Activated naive CD4-positive, alpha-beta T cell (primary cell): ENCODE measurements at regions not wholly inside any gene's neighbourhood (a gene's known extent, or its start where the extent isn't known, plus 50 kb on each side); places are given as distances from the start of the nearest gene placed in this dataset.
"Not testable (repeated sequence)": the region's sequence is repeated elsewhere in the genome, so short reads cannot be mapped to it uniquely, and the experiment has no call there.

Experiments used
- DNase-seq, 4 experiments: peaks; one replicate each; lab custom pipeline; 2025; lab: John Stamatoyannopoulos, UW

- DNase-seq = no peak
Observed at GRCh38 chr3:159271799-159272512, 470.1 kb downstream of the MFSD1 start.

DNA sequence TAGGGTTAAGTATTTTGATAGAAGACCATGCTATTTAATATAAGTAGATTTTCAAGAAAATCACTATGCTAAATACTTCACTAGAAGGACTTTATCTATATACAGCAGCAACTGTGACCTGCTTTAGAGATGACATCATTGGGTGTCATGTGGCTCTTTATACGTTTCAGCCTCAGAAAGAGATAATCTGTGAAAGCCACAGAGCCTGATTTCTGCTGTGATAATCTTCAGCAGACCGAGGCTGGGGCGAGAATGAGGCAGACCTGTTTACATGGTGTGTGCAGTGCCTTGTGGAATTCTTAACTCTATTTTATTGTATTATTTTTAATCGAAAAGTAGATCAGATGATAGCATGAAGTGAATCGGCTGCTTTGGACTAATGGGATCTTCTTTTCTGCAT, 471.2 kb downstream of the MFSD1 start:
- DNase-seq = no peak

- no peak for DNase-seq
Observed at GRCh38 chr3:159273608-159274007, 471.8 kb downstream of the MFSD1 start.

GRCh38 chr3:159275741-159276140, 473.9 kb downstream of the MFSD1 start:
- DNase-seq = no peak

DNA sequence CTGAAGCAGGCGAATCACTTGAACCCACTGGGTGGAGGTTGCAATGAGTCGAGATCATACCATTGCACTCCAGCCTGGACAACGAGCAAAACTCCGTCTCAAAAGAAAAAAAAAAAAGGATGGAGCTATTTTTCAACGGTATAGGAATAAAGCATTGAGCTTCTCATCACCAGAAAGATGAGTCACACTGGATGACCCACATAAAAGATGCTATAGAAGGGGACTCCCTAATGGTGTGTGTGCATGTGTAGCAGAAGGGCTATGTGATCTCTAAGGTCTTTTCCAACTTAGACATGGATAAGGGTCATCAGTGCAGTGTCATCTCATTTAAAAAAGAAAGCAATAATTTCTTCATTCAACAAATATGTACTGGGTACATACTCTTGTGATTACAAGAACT, 476.0 kb downstream of the MFSD1 start:
- DNase-seq = no peak

DNA sequence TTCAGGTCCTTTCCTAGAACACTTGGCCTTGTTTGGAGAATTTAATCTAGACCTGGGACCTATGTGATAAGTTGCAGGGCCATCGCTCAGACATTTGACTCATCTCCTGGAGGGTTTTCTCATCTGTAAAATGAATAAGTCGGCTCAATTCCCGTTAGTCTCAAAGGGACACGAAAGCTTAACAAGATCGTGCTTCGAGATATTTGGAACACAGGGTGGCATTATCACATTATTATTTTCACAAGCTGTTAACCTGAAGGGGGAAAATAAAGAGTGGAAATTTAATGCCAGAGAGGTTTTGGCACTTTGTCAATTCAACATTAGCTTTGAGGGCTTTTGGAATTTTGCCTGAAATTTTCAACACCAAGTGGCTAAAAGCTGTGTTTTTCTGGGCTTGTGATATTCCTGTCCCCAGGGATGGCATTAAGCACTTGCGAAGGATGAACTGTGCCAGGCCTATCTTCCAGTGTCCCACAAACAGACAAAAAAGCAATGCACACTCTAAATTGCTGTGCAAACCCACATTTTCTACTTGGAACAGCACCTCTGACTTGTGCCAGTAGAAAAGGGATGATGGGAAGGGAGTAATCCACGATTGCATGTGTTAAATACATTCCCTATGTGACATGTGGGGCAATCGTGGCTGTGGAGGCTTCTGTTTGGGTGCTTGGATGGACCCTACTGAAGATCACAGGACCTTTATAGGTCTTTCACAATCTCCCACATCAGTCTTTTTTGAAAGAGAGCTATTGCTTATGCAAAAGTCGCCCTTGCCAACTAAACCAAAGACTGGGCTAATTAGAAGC, 478.7 kb downstream of the MFSD1 start:
- DNase-seq = no peak

DNA sequence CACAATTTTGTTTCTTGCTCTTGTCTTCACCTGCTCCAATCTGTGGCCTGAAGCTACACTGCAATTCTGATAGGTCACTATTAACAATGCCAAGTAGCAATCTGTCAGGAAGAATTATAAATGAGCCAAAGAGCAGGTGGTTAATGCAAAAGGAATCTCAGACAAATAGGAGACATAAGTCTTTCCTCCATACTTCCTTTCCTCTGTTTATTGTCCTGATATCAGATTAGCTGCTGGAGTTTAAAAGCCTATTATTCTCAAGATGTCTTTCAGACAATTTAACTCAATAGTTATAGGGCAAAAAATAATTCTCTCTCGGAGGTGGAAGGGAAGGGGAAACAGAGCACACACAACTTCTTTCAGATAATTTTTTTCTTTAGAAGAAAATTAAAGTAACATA, 491.6 kb downstream of the MFSD1 start:
- no peak for DNase-seq

GRCh38 chr3:159301961-159302360, 500.1 kb downstream of the MFSD1 start:
- DNase-seq = no peak

DNA sequence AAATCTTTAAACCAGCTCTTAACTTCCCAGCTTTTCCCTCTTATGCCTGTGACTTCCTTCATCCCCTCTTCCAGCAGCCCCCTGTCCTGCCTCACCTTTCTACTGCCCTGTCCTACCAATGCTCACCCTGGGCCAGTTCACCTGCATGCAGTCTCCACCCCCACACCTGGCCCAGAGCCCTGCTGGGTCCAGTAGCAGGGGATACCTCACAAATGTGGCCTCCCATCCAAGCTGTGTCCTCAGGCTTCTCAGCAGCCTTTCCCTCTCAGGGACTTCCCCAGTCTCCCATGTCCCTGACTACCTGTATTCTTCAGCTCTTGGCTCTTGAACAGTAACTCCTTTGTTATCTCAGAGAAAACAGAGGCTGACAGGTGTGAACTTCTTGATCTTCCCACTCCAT, 503.2 kb downstream of the MFSD1 start:
- DNase-seq = no peak

DNA sequence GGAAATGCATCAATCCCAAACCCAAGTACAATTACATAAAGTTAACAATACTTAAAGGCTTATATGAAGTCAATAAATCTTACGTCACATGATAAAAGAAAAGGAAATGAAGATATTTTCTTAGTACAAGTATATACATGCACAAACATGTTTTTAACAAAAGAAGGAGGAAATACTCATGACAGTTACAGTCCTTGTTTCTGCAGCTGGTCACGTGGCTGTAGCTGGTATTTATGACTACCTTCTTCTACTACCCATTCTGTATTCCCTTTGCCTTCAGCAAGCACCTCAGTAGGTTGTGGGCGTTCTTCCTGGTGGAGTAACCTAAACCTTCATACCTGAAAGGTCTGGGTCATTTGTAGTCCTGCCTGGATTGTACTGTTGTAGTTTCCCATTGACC, 514.9 kb downstream of the MFSD1 start:
- DNase-seq = not testable (repeated sequence)

DNA sequence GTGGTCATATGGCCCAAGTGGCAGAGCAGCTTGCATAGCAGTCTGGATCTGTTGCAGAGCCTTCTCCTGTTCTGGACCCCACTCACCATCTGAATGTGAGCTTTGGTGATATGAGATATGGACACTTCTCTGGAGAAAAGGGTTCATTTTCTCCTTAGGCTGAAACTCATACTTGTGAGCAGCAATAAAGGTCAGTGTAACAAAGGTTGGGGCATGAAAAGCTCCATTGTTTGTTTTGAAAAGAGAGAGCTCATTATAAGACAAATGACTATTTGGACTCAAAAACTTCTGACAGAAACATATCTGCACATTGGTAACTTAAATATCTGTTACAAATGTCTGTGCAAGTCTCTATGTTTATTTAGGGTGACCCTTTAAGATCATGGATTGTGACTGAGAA, 517.3 kb downstream of the MFSD1 start:
- DNase-seq = no peak

- no peak for DNase-seq
Observed at GRCh38 chr3:159322322-159322939, 520.6 kb downstream of the MFSD1 start.

- no peak for DNase-seq
Observed at GRCh38 chr3:159323848-159324247, 522.0 kb downstream of the MFSD1 start.

GRCh38 chr3:159326998-159327397, 525.1 kb downstream of the MFSD1 start:
- no peak for DNase-seq

- DNase-seq = no peak
Observed at GRCh38 chr3:159332535-159333099, 530.8 kb downstream of the MFSD1 start.

DNA sequence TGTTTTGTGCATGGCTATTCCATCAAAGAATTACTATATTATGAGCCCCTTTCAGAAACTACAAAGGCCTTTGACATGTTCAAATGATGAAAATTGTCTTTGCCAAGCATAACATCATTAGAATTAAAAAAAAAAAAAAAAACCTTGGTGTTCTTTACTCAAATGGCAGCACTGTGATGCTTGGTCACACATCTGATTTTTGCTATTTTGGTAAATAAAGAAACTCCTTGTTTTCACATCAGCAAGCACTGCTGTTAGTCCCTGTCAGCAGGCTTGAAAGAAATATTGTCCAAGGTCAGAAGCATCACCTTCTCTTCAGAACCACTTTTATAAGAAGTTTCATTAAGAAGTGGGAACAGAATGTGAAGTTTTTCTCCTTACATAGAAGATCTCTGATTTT, 537.3 kb downstream of the MFSD1 start:
- no peak for DNase-seq

DNA sequence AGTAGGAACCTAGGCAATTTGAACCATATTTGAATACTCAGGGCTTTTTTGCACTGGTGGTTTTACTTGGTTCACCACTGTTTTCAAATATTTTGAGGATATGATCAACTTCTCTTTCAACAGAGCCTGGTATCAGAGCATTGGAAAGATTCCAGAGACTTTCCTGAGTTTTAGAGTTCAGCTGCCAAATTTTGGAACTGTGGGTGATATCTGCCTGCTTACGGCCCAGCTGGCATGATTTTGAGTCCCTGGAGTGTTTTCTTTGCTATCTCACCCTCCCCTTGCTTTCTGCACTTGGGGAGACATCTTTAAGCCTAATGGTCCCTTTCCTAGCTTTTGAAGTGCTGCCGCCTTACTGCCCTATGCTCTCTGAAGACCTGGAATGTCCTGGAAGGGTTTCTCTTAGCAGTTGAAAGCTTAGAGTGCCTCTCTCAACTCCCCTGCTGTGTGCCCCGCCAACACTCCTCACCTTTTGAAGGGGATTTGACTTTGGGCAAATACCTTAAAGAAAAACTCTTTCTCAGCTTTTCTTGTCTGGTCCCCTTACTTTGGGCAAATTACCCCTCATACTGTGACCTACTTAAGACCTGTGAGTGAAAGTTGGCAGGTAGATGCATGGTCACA, 539.1 kb downstream of the MFSD1 start:
- DNase-seq = no peak

DNA sequence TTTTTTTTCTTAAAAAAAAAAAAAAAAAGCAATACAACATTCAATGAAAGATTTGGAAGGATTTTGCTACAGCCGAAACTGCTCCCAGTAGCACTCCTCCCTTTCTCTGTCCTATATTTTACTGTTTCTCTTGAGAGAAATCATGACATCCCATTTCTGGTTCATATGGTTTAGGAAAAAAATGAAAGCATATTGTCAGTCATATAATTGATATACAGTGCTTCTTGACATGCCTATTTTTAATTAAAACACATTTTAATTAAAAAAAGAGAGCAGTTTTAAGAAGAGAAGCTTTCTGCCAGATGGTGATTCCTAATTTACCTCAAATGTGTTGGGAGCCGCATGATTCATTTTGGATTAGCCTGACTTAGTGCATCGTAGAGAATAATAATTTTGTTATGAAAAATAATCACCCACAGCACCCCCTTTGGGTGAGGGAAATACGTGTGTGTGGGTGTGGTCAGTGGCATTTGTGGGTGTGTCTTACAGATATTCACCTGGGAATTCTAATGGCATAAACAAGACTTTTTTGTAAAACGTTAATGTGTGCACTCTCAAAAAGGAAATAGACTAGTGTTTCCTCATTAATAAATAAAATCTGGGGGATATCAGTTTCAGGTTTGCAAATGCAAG, 544.5 kb downstream of the MFSD1 start:
- no peak for DNase-seq

- DNase-seq = no peak
Observed at GRCh38 chr3:159348431-159348830, 546.6 kb downstream of the MFSD1 start.

- DNase-seq = no peak
Observed at GRCh38 chr3:159356606-159357005, 554.8 kb downstream of the MFSD1 start.

- no peak for DNase-seq
Observed at GRCh38 chr3:159364511-159364910, 562.7 kb downstream of the MFSD1 start.

- no peak for DNase-seq
Observed at GRCh38 chr3:159366476-159366875, 564.6 kb downstream of the MFSD1 start.
